ENCODE measurements at regions not wholly inside any gene's neighbourhood (a gene's known extent, or its start where the extent isn't known, plus 50 kb on each side); places are given as distances from the start of the nearest gene placed in this dataset.

GRCh38 chr5:2166306-2166978, 283.7 kb upstream of the IRX4 start:
- H3K27me3 Mint-ChIP-seq (ENCODE audit: low read depth): peaks cover 5% of the 10 kb centered on the region
- POLR2A ChIA-PET: no interaction called here
- CTCF ChIA-PET: no interaction called here
- no peaks in the 10 kb centered on the region for H3K36me3 Mint-ChIP-seq (ENCODE audit: low read depth)
- ATAC-seq (no peak), DNase-seq (no peak)
- no peaks in the 10 kb centered on the region for H3K9me3 Mint-ChIP-seq (ENCODE audit: insufficient read depth)
- no peak overlapping the region for H3K27ac Mint-ChIP-seq
- H3K4me1 Mint-ChIP-seq (ENCODE audit: low read depth): no peaks in the 10 kb centered on the region
- H3K4me3 Mint-ChIP-seq: no peak overlapping the region

GRCh38 chr5:2165615-2166305, 283.0 kb upstream of the IRX4 start:
- Mint-ChIP-seq H3K4me1 (ENCODE audit: low read depth) (no peaks in the 10 kb centered on the region), H3K27ac (no peak overlapping the region), H3K4me3 (no peak overlapping the region), H3K36me3 (ENCODE audit: low read depth) (no peaks in the 10 kb centered on the region), H3K9me3 (ENCODE audit: insufficient read depth) (no peaks in the 10 kb centered on the region), H3K27me3 (ENCODE audit: low read depth) (peaks cover 5% of the 10 kb centered on the region)
- ATAC-seq (no peak), DNase-seq (no peak)
- ChIA-PET POLR2A (no interaction called here), CTCF (no interaction called here)

- ChIA-PET CTCF (no interaction called here), POLR2A (no interaction called here)
- Mint-ChIP-seq H3K27ac (no peak overlapping the region), H3K27me3 (ENCODE audit: low read depth) (peaks cover 5% of the 10 kb centered on the region), H3K4me1 (ENCODE audit: low read depth) (no peaks in the 10 kb centered on the region), H3K4me3 (no peak overlapping the region), H3K9me3 (ENCODE audit: insufficient read depth) (no peaks in the 10 kb centered on the region), H3K36me3 (ENCODE audit: low read depth) (no peaks in the 10 kb centered on the region)
- DNase-seq (no peak), ATAC-seq (no peak)
Measured at GRCh38 chr5:2165203-2165602, 282.5 kb upstream of the IRX4 start.

GRCh38 chr5:2164586-2164985, 281.9 kb upstream of the IRX4 start:
- DNase-seq: no peak
- Mint-ChIP-seq H3K4me3 (no peak overlapping the region), H3K27ac (no peak overlapping the region), H3K36me3 (ENCODE audit: low read depth) (no peaks in the 10 kb centered on the region), H3K27me3 (ENCODE audit: low read depth) (peaks cover 5% of the 10 kb centered on the region), H3K4me1 (ENCODE audit: low read depth) (no peaks in the 10 kb centered on the region), H3K9me3 (ENCODE audit: insufficient read depth) (no peaks in the 10 kb centered on the region)
- ChIA-PET POLR2A (no interaction called here), CTCF (no interaction called here)
- no peak for ATAC-seq

GRCh38 chr5:2163940-2164490, 281.3 kb upstream of the IRX4 start:
- no peaks in the 10 kb centered on the region for H3K36me3 Mint-ChIP-seq (ENCODE audit: low read depth)
- no peaks in the 10 kb centered on the region for H3K4me1 Mint-ChIP-seq (ENCODE audit: low read depth)
- H3K27me3 Mint-ChIP-seq (ENCODE audit: low read depth): peaks cover 5% of the 10 kb centered on the region
- ChIA-PET CTCF (no interaction called here), POLR2A (no interaction called here)
- H3K4me3 Mint-ChIP-seq: no peak overlapping the region
- ATAC-seq (no peak), DNase-seq (no peak)
- no peak overlapping the region for H3K27ac Mint-ChIP-seq
- H3K9me3 Mint-ChIP-seq (ENCODE audit: insufficient read depth): no peaks in the 10 kb centered on the region

- ATAC-seq (no peak), DNase-seq (no peak)
- H3K27ac Mint-ChIP-seq: no peak overlapping the region
- peaks cover 5% of the 10 kb centered on the region for H3K27me3 Mint-ChIP-seq (ENCODE audit: low read depth)
- no peak overlapping the region for H3K4me3 Mint-ChIP-seq
- no peaks in the 10 kb centered on the region for H3K4me1 Mint-ChIP-seq (ENCODE audit: low read depth)
- POLR2A ChIA-PET: no interaction called here
- H3K36me3 Mint-ChIP-seq (ENCODE audit: low read depth): no peaks in the 10 kb centered on the region
- CTCF ChIA-PET: interaction anchor here (1.0 kb wide), 1 partner anchor 8 kb away, joined by 3 read pairs; no protein-coding TSS in a partner anchor
- H3K9me3 Mint-ChIP-seq (ENCODE audit: insufficient read depth): no peaks in the 10 kb centered on the region
Measured at GRCh38 chr5:2163060-2163856, 280.5 kb upstream of the IRX4 start.

GRCh38 chr5:2160811-2161210, 278.1 kb upstream of the IRX4 start:
- H3K9me3 Mint-ChIP-seq (ENCODE audit: insufficient read depth): no peaks in the 10 kb centered on the region
- no peaks in the 10 kb centered on the region for H3K36me3 Mint-ChIP-seq (ENCODE audit: low read depth)
- CTCF ChIA-PET: no interaction called here
- no peak overlapping the region for H3K4me3 Mint-ChIP-seq
- POLR2A ChIA-PET: no interaction called here
- H3K4me1 Mint-ChIP-seq (ENCODE audit: low read depth): no peaks in the 10 kb centered on the region
- DNase-seq (no peak), ATAC-seq (no peak)
- peaks cover 5% of the 10 kb centered on the region for H3K27me3 Mint-ChIP-seq (ENCODE audit: low read depth)
- H3K27ac Mint-ChIP-seq: no peak overlapping the region

- Mint-ChIP-seq H3K27me3 (ENCODE audit: low read depth) (peaks cover 2% of the 10 kb centered on the region), H3K9me3 (ENCODE audit: insufficient read depth) (no peaks in the 10 kb centered on the region), H3K4me3 (no peak overlapping the region), H3K4me1 (ENCODE audit: low read depth) (no peaks in the 10 kb centered on the region), H3K36me3 (ENCODE audit: low read depth) (no peaks in the 10 kb centered on the region), H3K27ac (no peak overlapping the region)
- ChIA-PET POLR2A (no interaction called here), CTCF (no interaction called here)
- no peak for ATAC-seq
- no peak for DNase-seq
Measured at GRCh38 chr5:2158767-2159166, 276.0 kb upstream of the IRX4 start.

GRCh38 chr5:2158109-2158508, 275.4 kb upstream of the IRX4 start:
- Mint-ChIP-seq H3K9me3 (ENCODE audit: insufficient read depth) (no peaks in the 10 kb centered on the region), H3K4me3 (no peak overlapping the region), H3K27me3 (ENCODE audit: low read depth) (peaks cover 2% of the 10 kb centered on the region), H3K36me3 (ENCODE audit: low read depth) (no peaks in the 10 kb centered on the region), H3K4me1 (ENCODE audit: low read depth) (no peaks in the 10 kb centered on the region), H3K27ac (no peak overlapping the region)
- DNase-seq: no peak
- ATAC-seq: no peak
- ChIA-PET CTCF (no interaction called here), POLR2A (no interaction called here)

- POLR2A ChIA-PET: no interaction called here
- CTCF ChIA-PET: no interaction called here
- Mint-ChIP-seq H3K9me3 (ENCODE audit: insufficient read depth) (no peaks in the 10 kb centered on the region), H3K4me1 (ENCODE audit: low read depth) (no peaks in the 10 kb centered on the region), H3K36me3 (ENCODE audit: low read depth) (no peaks in the 10 kb centered on the region), H3K27ac (no peak overlapping the region), H3K27me3 (ENCODE audit: low read depth) (no peaks in the 10 kb centered on the region), H3K4me3 (no peak overlapping the region)
- no peak for DNase-seq
- no peak for ATAC-seq
Measured at GRCh38 chr5:2157372-2157771, 274.6 kb upstream of the IRX4 start.

GRCh38 chr5:2156358-2157059, 273.8 kb upstream of the IRX4 start:
- Mint-ChIP-seq H3K4me3 (no peak overlapping the region), H3K36me3 (ENCODE audit: low read depth) (no peaks in the 10 kb centered on the region), H3K9me3 (ENCODE audit: insufficient read depth) (no peaks in the 10 kb centered on the region), H3K27me3 (ENCODE audit: low read depth) (no peaks in the 10 kb centered on the region), H3K4me1 (ENCODE audit: low read depth) (no peaks in the 10 kb centered on the region), H3K27ac (no peak overlapping the region)
- ATAC-seq (no peak), DNase-seq (no peak)
- ChIA-PET POLR2A (no interaction called here), CTCF (no interaction called here)

GRCh38 chr5:2155556-2155955, 272.8 kb upstream of the IRX4 start:
- H3K4me3 Mint-ChIP-seq: no peak overlapping the region
- no peaks in the 10 kb centered on the region for H3K27me3 Mint-ChIP-seq (ENCODE audit: low read depth)
- H3K9me3 Mint-ChIP-seq (ENCODE audit: insufficient read depth): no peaks in the 10 kb centered on the region
- DNase-seq (no peak), ATAC-seq (no peak)
- H3K4me1 Mint-ChIP-seq (ENCODE audit: low read depth): no peaks in the 10 kb centered on the region
- H3K27ac Mint-ChIP-seq: no peak overlapping the region
- ChIA-PET POLR2A (no interaction called here), CTCF (no interaction called here)
- no peaks in the 10 kb centered on the region for H3K36me3 Mint-ChIP-seq (ENCODE audit: low read depth)
